ENCODE measurements at regions not wholly inside any gene's neighbourhood (a gene's known extent, or its start where the extent isn't known, plus 50 kb on each side); places are given as distances from the start of the nearest gene placed in this dataset.

DNA sequence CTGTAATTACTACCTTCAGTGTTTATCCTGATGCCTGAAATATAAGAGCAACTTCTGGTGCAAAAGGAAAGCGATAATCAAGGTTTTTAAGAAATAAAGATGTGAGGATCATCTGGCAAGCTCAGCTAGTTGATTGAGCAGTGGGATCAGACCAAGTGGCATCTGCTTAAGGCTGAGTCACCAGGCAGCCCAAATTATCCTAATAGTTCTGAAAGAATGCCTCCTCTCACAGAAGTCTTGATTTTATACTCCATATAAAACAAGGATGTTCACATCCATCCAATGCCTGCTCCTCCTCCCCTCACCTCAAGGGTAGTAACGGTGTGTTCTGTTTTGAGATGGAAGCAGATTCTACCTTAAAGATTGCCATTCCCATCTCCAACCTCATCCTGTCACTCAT is 134.5 kb upstream of the RASGEF1B start:
- no peak for TF ChIP-seq EZH2phosphoT487 (IDR thresholded peaks at IDR 0.05; ENCODE audit: borderline replicate concordance, low read length)
- TF ChIP-seq, protein P1, sequence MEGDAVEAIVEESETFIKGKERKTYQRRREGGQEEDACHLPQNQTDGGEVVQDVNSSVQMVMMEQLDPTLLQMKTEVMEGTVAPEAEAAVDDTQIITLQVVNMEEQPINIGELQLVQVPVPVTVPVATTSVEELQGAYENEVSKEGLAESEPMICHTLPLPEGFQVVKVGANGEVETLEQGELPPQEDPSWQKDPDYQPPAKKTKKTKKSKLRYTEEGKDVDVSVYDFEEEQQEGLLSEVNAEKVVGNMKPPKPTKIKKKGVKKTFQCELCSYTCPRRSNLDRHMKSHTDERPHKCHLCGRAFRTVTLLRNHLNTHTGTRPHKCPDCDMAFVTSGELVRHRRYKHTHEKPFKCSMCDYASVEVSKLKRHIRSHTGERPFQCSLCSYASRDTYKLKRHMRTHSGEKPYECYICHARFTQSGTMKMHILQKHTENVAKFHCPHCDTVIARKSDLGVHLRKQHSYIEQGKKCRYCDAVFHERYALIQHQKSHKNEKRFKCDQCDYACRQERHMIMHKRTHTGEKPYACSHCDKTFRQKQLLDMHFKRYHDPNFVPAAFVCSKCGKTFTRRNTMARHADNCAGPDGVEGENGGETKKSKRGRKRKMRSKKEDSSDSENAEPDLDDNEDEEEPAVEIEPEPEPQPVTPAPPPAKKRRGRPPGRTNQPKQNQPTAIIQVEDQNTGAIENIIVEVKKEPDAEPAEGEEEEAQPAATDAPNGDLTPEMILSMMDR (IDR thresholded peaks at IDR 0.05; ENCODE audit: low read depth, low read length, poor library complexity, severe bottlenecking), result no peak

Data from DOHH2 (cell line).